Right lobe of liver (tissue), 6 donors: ENCODE measurements at regions not wholly inside any gene's neighbourhood (a gene's known extent, or its start where the extent isn't known, plus 50 kb on each side); places are given as distances from the start of the nearest gene placed in this dataset.

Source experiments
- ATAC-seq, 4 donors: fragments of 200-7000 bp; cut with Tn5 transposase; one replicate each; pipeline ENCODE4 v1.9.1; 2020; ENCODE audit warnings: mild to moderate bottlenecking in 4 of 4, moderate library complexity in 4 of 4
- DNase-seq, 3 donors: peaks; one replicate each; pipeline ENCODE4 v3.0.0-alpha.2; 2020
- H3K27ac ChIP-seq, 3 donors: fragments of 200-600 bp; one replicate each; pipeline ENCODE4 v1.8.0; 2022
- H3K27me3 ChIP-seq, 2 donors: fragments of 200-600 bp; one replicate each; pipeline ENCODE4 v1.8.0; 2022
- H3K36me3 ChIP-seq, 4 donors: fragments of 200-600 bp; sonication (generic) in 1 of 4; one replicate each; pipeline versions ENCODE4 v1.5.1 to v1.8.0; 2017 to 2022; ENCODE audit warnings: control low read depth in 1 of 4
- H3K4me1 ChIP-seq, 4 donors: fragments of 200-600 bp; sonication (generic) in 1 of 4; one replicate each; pipeline versions ENCODE4 v1.5.1 to v1.8.0; 2017 to 2022; ENCODE audit warnings: control low read depth in 1 of 4
- H3K4me3 ChIP-seq, 3 donors: fragments of 200-600 bp; one replicate each; pipeline ENCODE4 v1.8.0; 2022
- H3K9me3 ChIP-seq, 4 donors: fragments of 200-600 bp; sonication (generic) in 1 of 4; one replicate each; pipeline versions ENCODE4 v1.5.1 to v1.8.0; 2017 to 2022; ENCODE audit warnings: control low read depth in 1 of 4
- CTCF ChIP-seq, 4 donors: fragments of 200-600 bp in 3 of 4; fragments of 450-650 bp in 1 of 4; IDR thresholded peaks; one replicate each; pipeline versions ENCODE4 v1.5.1 to v1.8.0; 2016 to 2022; ENCODE audit warnings: antibody characterized with exemption in 4 of 4, mild to moderate bottlenecking in 2 of 4
- POLR2A ChIP-seq: fragments of 450-650 bp; IDR thresholded peaks from one replicate; pipeline ENCODE4 v1.6.1; 2017; ENCODE audit warnings: antibody characterized with exemption, mild to moderate bottlenecking
- WGBS: methylation state at CpG from one replicate; pipeline ENCODE4 v1.1.6; 2018; ENCODE audit warnings: low coverage, low lambda C conversion rate; ENCODE audit not compliant: insufficient coverage; ENCODE audit errors: missing lambda C conversion rate; 5-methylcytosine and 5-hydroxymethylcytosine counted together
- intact Hi-C, 2 donors: fragments of 100-400 bp; cut with DNase I; formaldehyde crosslinking; loops; one replicate each; pipeline versions ENCODE4 v1.11.2 to v1.14.1; 2022
- donor health status: DM: no; HTN: yes; CAD: no.
- donor health status: DM: no; HTN: no; CAD: no.
- donor health status: DM: no; HTN: no; CAD: no.
- donor health status: DM: no; HTN: yes; CAD: no.
- donor health status: DM: no; HTN: yes; CAD: no.

GRCh38 chr6:76609160-76609559 is 536.7 kb upstream of the IMPG1 start:
- TF ChIP-seq POLR2A (no peak), CTCF (IDR thresholded peaks at IDR 0.05) (no peak)
- no peaks in the 10 kb centered on the region for H3K9me3 ChIP-seq
- intact Hi-C loops, result no loop called here
- WGBS, result 40% methylated on average over 1 of the region's 4 CpGs
- no peaks in the 10 kb centered on the region for H3K27me3 ChIP-seq
- no peaks in the 10 kb centered on the region for H3K36me3 ChIP-seq
- H3K4me3 ChIP-seq, result no peak overlapping the region
- no peaks in the 10 kb centered on the region for H3K4me1 ChIP-seq
- ATAC-seq (no peak), DNase-seq (no peak)
- no peak overlapping the region for H3K27ac ChIP-seq

- no peak for TF ChIP-seq POLR2A
- TF ChIP-seq CTCF (IDR thresholded peaks at IDR 0.05), result no peak
- Histone ChIP-seq H3K27ac (no peak overlapping the region), H3K4me1 (no peaks in the 10 kb centered on the region), H3K27me3 (no peaks in the 10 kb centered on the region), H3K9me3 (no peaks in the 10 kb centered on the region), H3K36me3 (no peaks in the 10 kb centered on the region), H3K4me3 (no peak overlapping the region)
- DNase-seq (no peak), ATAC-seq (no peak)
- 54% methylated on average over 3 of the region's 3 CpGs for WGBS
- intact Hi-C loops, result no loop called here
Measured at GRCh38 chr6:76594109-76594508, 521.6 kb upstream of the IMPG1 start.

DNA sequence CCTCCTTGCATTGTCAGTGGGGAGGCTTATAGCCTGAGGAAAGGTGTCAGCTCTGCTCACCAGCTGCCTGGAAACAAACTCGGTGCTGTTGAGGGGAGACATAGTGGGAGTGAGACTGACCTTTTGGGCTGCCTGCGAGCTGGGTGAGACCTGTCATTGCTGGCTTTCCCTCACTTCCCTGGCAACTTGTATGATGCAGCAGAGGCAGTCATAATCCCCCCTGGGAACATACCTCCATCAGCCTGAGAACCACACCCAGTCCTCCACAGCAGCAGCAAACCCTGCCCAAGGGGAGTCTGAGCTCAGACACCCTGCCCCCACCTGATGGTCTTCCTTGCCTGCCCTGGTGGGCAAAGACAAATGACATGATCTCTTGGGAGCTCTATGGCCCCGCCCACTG is 521.2 kb upstream of the IMPG1 start:
- WGBS, result no CpG with 5 or more reads among the region's 3 CpGs
- Histone ChIP-seq H3K4me3 (no peak overlapping the region), H3K27me3 (no peaks in the 10 kb centered on the region), H3K27ac (no peak overlapping the region), H3K36me3 (no peaks in the 10 kb centered on the region), H3K4me1 (no peaks in the 10 kb centered on the region), H3K9me3 (no peaks in the 10 kb centered on the region)
- DNase-seq (no peak), ATAC-seq (no peak)
- intact Hi-C loops, result no loop called here
- no peak for TF ChIP-seq CTCF (IDR thresholded peaks at IDR 0.05)
- TF ChIP-seq POLR2A, result no peak

- no peak for DNase-seq
- Histone ChIP-seq H3K4me1 (no peaks in the 10 kb centered on the region), H3K36me3 (no peaks in the 10 kb centered on the region), H3K27ac (no peak overlapping the region), H3K27me3 (no peaks in the 10 kb centered on the region), H3K4me3 (no peak overlapping the region), H3K9me3 (no peaks in the 10 kb centered on the region)
- intact Hi-C loops, result no loop called here
- TF ChIP-seq CTCF (IDR thresholded peaks at IDR 0.05), result no peak
- TF ChIP-seq POLR2A, result no peak
- ATAC-seq, result no peak
Measured at GRCh38 chr6:76592566-76592965, 520.1 kb upstream of the IMPG1 start.

DNA sequence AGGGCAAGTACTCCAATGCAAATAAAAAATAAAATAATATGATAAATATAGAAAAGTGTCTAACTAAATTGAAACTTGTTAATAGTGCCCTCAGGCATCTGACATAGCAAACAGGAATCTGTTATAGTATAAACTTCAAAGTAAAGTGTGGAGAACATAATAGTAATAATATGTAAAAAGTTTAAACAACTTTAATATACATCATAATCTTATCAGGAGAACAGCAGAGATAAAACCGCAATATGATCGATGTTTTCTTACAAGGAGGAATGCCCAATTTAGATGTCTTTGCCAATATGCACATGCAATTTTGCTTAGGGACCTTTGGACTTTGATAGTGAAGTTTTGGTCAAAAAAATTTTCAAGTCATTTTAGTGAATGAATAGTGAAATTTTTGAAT is 514.8 kb upstream of the IMPG1 start:
- intact Hi-C loops, result no loop called here
- Histone ChIP-seq H3K36me3 (no peaks in the 10 kb centered on the region), H3K27ac (no peak overlapping the region), H3K4me1 (no peaks in the 10 kb centered on the region), H3K9me3 (no peaks in the 10 kb centered on the region), H3K27me3 (no peaks in the 10 kb centered on the region), H3K4me3 (no peak overlapping the region)
- WGBS, result 11% methylated on average over 2 of the region's 2 CpGs
- DNase-seq (no peak), ATAC-seq (no peak)
- TF ChIP-seq POLR2A, result no peak
- no peak for TF ChIP-seq CTCF (IDR thresholded peaks at IDR 0.05)
